Upper lobe of left lung (tissue), 4 donors: ENCODE measurements at regions not wholly inside any gene's neighbourhood (a gene's known extent, or its start where the extent isn't known, plus 50 kb on each side); places are given as distances from the start of the nearest gene placed in this dataset.

Source experiments
- CTCF ChIP-seq, 6 experiments: fragments of 450-650 bp in 4 of 6; fragments of 200-600 bp in 2 of 6; sonication (generic) in 2 of 6; IDR thresholded peaks; one replicate each; pipeline ENCODE4 v1.5.1; 2016 to 2019; ENCODE audit warnings: antibody characterized with exemption in 6 of 6
- EP300 ChIP-seq, 4 donors: sonication (generic); formaldehyde crosslinking; IDR thresholded peaks; one replicate each; pipeline ENCODE4 v1.5.1; 2017; ENCODE audit warnings: antibody characterized with exemption in 4 of 4, control low read depth in 2 of 4
- POLR2A ChIP-seq, 4 donors: fragments of 450-650 bp; IDR thresholded peaks; one replicate each; pipeline ENCODE4 v1.5.1; 2016 to 2017; ENCODE audit warnings: antibody characterized with exemption in 4 of 4, mild to moderate bottlenecking in 2 of 4
- POLR2AphosphoS5 ChIP-seq, 2 donors: sonication (generic); formaldehyde crosslinking; IDR thresholded peaks; one replicate each; pipeline ENCODE4 v1.5.1; 2017; ENCODE audit warnings: antibody characterized with exemption in 2 of 2

- TF ChIP-seq CTCF (IDR thresholded peaks at IDR 0.05) (no peak), EP300 (IDR thresholded peaks at IDR 0.05) (no peak), POLR2AphosphoS5 (IDR thresholded peaks at IDR 0.05) (no peak), POLR2A (IDR thresholded peaks at IDR 0.05) (no peak)
Observed at GRCh38 chr5:89981021-89981420, 428.5 kb downstream of the CETN3 start.
